AG09309 (cell line): ENCODE measurements at regions not wholly inside any gene's neighbourhood (a gene's known extent, or its start where the extent isn't known, plus 50 kb on each side); places are given as distances from the start of the nearest gene placed in this dataset.

ENCODE experiments used
- DNase-seq: peaks from one replicate; pipeline ENCODE4 v3.0.0-alpha.2; 2010; ENCODE audit warnings: low read depth
- H3K4me3 ChIP-seq: 2 replicates; pipeline ENCODE4 v1.5.1; 2011; ENCODE audit warnings: mild to moderate bottlenecking, low read depth, low read length, moderate library complexity; ENCODE audit not compliant: control insufficient read depth
- CTCF ChIP-seq: IDR thresholded peaks from 2 replicates; pipeline ENCODE4 v1.5.1; 2011; ENCODE audit warnings: mild to moderate bottlenecking, low read depth, low read length, inconsistent platforms; ENCODE audit not compliant: insufficient read depth, control insufficient read depth; ENCODE audit errors: missing control alignments

- DNase-seq: no peak
- TF ChIP-seq CTCF: no peak
- H3K4me3 ChIP-seq: no peak overlapping the region
Observed at GRCh38 chr10:118163217-118163616, 116.5 kb upstream of the RAB11FIP2 start.

- no peak for DNase-seq
- no peak overlapping the region for H3K4me3 ChIP-seq
- TF ChIP-seq CTCF: no peak
Observed at GRCh38 chr10:118161461-118162246, 114.9 kb upstream of the RAB11FIP2 start.

GRCh38 chr10:118153287-118153686 is 106.5 kb upstream of the RAB11FIP2 start:
- no peak for DNase-seq
- TF ChIP-seq CTCF: no peak
- no peak overlapping the region for H3K4me3 ChIP-seq

- no peak overlapping the region for H3K4me3 ChIP-seq
- no peak for DNase-seq
- TF ChIP-seq CTCF: no peak
Observed at GRCh38 chr10:118151461-118151860, 104.7 kb upstream of the RAB11FIP2 start.

GRCh38 chr10:118148247-118148646 is 101.5 kb upstream of the RAB11FIP2 start:
- no peak overlapping the region for H3K4me3 ChIP-seq
- no peak for DNase-seq
- no peak for TF ChIP-seq CTCF

GRCh38 chr10:118145256-118145655 is 98.5 kb upstream of the RAB11FIP2 start:
- TF ChIP-seq CTCF: no peak
- H3K4me3 ChIP-seq: no peak overlapping the region
- no peak for DNase-seq

- no peak for DNase-seq
- no peak overlapping the region for H3K4me3 ChIP-seq
- TF ChIP-seq CTCF: no peak
Observed at GRCh38 chr10:118141471-118141870, 94.7 kb upstream of the RAB11FIP2 start.
